ENCODE measurements at regions not wholly inside any gene's neighbourhood (a gene's known extent, or its start where the extent isn't known, plus 50 kb on each side); places are given as distances from the start of the nearest gene placed in this dataset.

- Histone ChIP-seq H2BK20ac (ENCODE audit: low read length) (no peak overlapping the region), H3K4me3 (ENCODE audit: extremely low read depth in 1 of 4, insufficient read depth in 2 of 4, low read depth in 3 of 4, low read length in 4 of 4) (no peak overlapping the region), H3K23me2 (ENCODE audit: low read depth, low read length) (no peaks in the 10 kb centered on the region), H2BK15ac (ENCODE audit: low read length) (no peak overlapping the region), H3K27ac (ENCODE audit: low read depth, low read length) (no peak overlapping the region), H3K23ac (ENCODE audit: insufficient read length) (no peak overlapping the region), H4K20me1 (replicated peaks in 1 of 2; ENCODE audit: control insufficient read depth in 1 of 2, insufficient read depth in 2 of 2, low read length in 2 of 2) (no peaks in the 10 kb centered on the region), H2BK5ac (ENCODE audit: low read depth, low read length) (no peak overlapping the region), H3K56ac (replicated peaks; ENCODE audit: insufficient read length, low read depth, low read length) (peak overlapping the region; percentile 47), H3K4me1 (replicated peaks in 1 of 4; ENCODE audit: control insufficient read depth in 3 of 4, insufficient read depth in 4 of 4, low read length in 3 of 4) (no peaks in the 10 kb centered on the region), H2AFZ (ENCODE audit: low read length) (no peak overlapping the region), H2BK120ac (replicated peaks; ENCODE audit: low read depth, low read length) (no peak overlapping the region), H3K79me1 (ENCODE audit: low read depth, low read length) (no peaks in the 10 kb centered on the region), H3K4ac (replicated peaks; ENCODE audit: insufficient read length, low read depth, low read length) (no peak overlapping the region), H3K14ac (ENCODE audit: insufficient read length) (no peak overlapping the region), H4K91ac (replicated peaks; ENCODE audit: insufficient read length, low read length) (no peak overlapping the region), H3K79me2 (ENCODE audit: control insufficient read depth in 1 of 2, insufficient read depth in 2 of 2, low read length in 2 of 2) (no peaks in the 10 kb centered on the region), H3K36me3 (ENCODE audit: control insufficient read depth in 2 of 4, insufficient read depth in 4 of 4, low read length in 3 of 4) (no peaks in the 10 kb centered on the region), H4K8ac (ENCODE audit: extremely low read depth, insufficient read depth, low read length) (no peak overlapping the region), H3K27me3 (replicated peaks in 1 of 4; ENCODE audit: control insufficient read depth in 3 of 4, extremely low read depth in 1 of 4, insufficient read depth in 3 of 4, low read length in 3 of 4) (no peaks in the 10 kb centered on the region), H3K18ac (ENCODE audit: extremely low read depth, low read length) (no peak overlapping the region), H3K9ac (replicated peaks in 1 of 4; ENCODE audit: extremely low read depth in 1 of 4, low read depth in 3 of 4, low read length in 3 of 4) (no peak overlapping the region), H2AK5ac (ENCODE audit: low read depth, low read length) (no peak overlapping the region), H3K4me2 (ENCODE audit: insufficient read depth in 1 of 2, low read depth in 2 of 2, low read length in 2 of 2) (no peak overlapping the region), H3K9me3 (ENCODE audit: insufficient read depth in 2 of 2, low read depth in 1 of 2, low read length in 1 of 2) (no peaks in the 10 kb centered on the region), H2BK12ac (ENCODE audit: low read depth, low read length) (no peak overlapping the region), H4K5ac (ENCODE audit: insufficient read length, low read depth, low read length) (no peak overlapping the region)
- FAIRE-seq: no peak
- WGBS, 2 experiments (ENCODE audit: extremely low coverage in 1 of 2, insufficient coverage in 1 of 2, insufficient read length in 1 of 2, insufficient replicate concordance in 2 of 2, low coverage in 1 of 2, low lambda C conversion rate in 2 of 2, missing lambda C conversion rate in 1 of 2): 93% methylated on average over 3 of the region's 3 CpGs; no CpG with 5 or more reads in 1 of the 2 experiments
- DNase-seq (ENCODE audit: low read depth in 1 of 2, low spot score in 2 of 2): no peak
- POLR2A ChIA-PET (ENCODE audit: partially characterized antibody): no interaction called here
- CTCF ChIA-PET (ENCODE audit: partially characterized antibody): interaction anchor here (1.3 kb wide), 1 partner anchor 105 kb away, joined by 3 read pairs; no protein-coding TSS in a partner anchor
- TF ChIP-seq YY1 (IDR thresholded peaks at IDR 0.05; ENCODE audit: low read depth, low read length): no peak
- no peak for TF ChIP-seq EZH2 (IDR thresholded peaks at IDR 0.05; ENCODE audit: low read depth, low read length, severe bottlenecking)
- no peak for TF ChIP-seq SIRT6 (IDR thresholded peaks at IDR 0.05; ENCODE audit: low read length)
- no peak for TF ChIP-seq POLR2A (IDR thresholded peaks at IDR 0.05; ENCODE audit: control extremely low read depth in 1 of 2, low read depth in 2 of 2, low read length in 2 of 2)
- TF ChIP-seq GABPA (IDR thresholded peaks at IDR 0.05; ENCODE audit: borderline replicate concordance, insufficient read depth, low read length): no peak
- TF ChIP-seq ATF3 (IDR thresholded peaks at IDR 0.05; ENCODE audit: insufficient read depth, low read depth, low read length): no peak
- no peak for TF ChIP-seq USF2 (IDR thresholded peaks at IDR 0.05; ENCODE audit: low read length)
- no peak for TF ChIP-seq NANOG (IDR thresholded peaks at IDR 0.05; ENCODE audit: insufficient read depth, low read depth, low read length, poor library complexity, severe bottlenecking)
- no peak for TF ChIP-seq CBX8 (IDR thresholded peaks at IDR 0.05; ENCODE audit: borderline replicate concordance, low read depth, low read length)
- no peak for TF ChIP-seq BCL11A (IDR thresholded peaks at IDR 0.05; ENCODE audit: low read depth in 2 of 2, low read length in 2 of 2)
- no peak for TF ChIP-seq TAF1 (IDR thresholded peaks at IDR 0.05; ENCODE audit: low read depth, low read length)
- no peak for TF ChIP-seq SP1 (IDR thresholded peaks at IDR 0.05; ENCODE audit: low read depth, low read length)
- no peak for TF ChIP-seq ASH2L (IDR thresholded peaks at IDR 0.05; ENCODE audit: low read length)
These were observed 116.9 kb downstream of the PFDN4 start for GRCh38 chr20:54324652-54325285.

Measured in H1 (cell line).